ENCODE measurements at regions not wholly inside any gene's neighbourhood (a gene's known extent, or its start where the extent isn't known, plus 50 kb on each side); places are given as distances from the start of the nearest gene placed in this dataset.

GRCh38 chr14:97642631-97643030 lies 845.4 kb downstream of the VRK1 start (continued):
- TF ChIP-seq ZNF488 (tag by site-specific recombination; IDR thresholded peaks at IDR 0.05) (no peak), ZNF529 (tag by site-specific recombination; IDR thresholded peaks at IDR 0.05; ENCODE audit: insufficient replicate concordance) (no peak), SP7 (tag by site-specific recombination; IDR thresholded peaks at IDR 0.05) (no peak), ZNF366 (tag by site-specific recombination; conservative IDR thresholded peaks at IDR 0.05) (no peak)

GRCh38 chr14:97644365-97644764 lies 847.2 kb downstream of the VRK1 start:
- Histone ChIP-seq H3K36me3 (ENCODE audit: control insufficient read depth in 2 of 2, insufficient read depth in 1 of 2, low read length in 2 of 2) (no peaks in the 10 kb centered on the region), H3K9me3 (ENCODE audit: control insufficient read depth, insufficient read depth, low read depth, low read length) (no peaks in the 10 kb centered on the region), H3K27ac (ENCODE audit: extremely low read depth, low read depth, low read length) (no peak overlapping the region), H3K4me3 (ENCODE audit: low read depth, low read length) (no peak overlapping the region), H3K4me1 (ENCODE audit: control insufficient read depth, insufficient read depth, low read length) (no peaks in the 10 kb centered on the region)
- POLR2A ChIA-PET: no interaction called here
- CTCF ChIA-PET: interaction anchor here (0.5 kb wide), 1 partner anchor 714 kb away, joined by 3 read pairs; no protein-coding TSS in a partner anchor
- TF ChIP-seq ZNF239 (tag by site-specific recombination; IDR thresholded peaks at IDR 0.05) (no peak), ZBTB20 (tag by site-specific recombination; IDR thresholded peaks at IDR 0.05) (no peak), ZNF639 (tag by site-specific recombination; IDR thresholded peaks at IDR 0.05) (no peak), ZNF76 (tag by site-specific recombination; IDR thresholded peaks at IDR 0.05; ENCODE audit: borderline replicate concordance, low read depth) (no peak), GLIS1 (tag by site-specific recombination; IDR thresholded peaks at IDR 0.05) (no peak), ZNF398 (tag by site-specific recombination; IDR thresholded peaks at IDR 0.05) (no peak), ZNF140 (tag by site-specific recombination; IDR thresholded peaks at IDR 0.05) (no peak), ZNF362 (tag by site-specific recombination; IDR thresholded peaks at IDR 0.05) (no peak), PRDM6 (tag by site-specific recombination; IDR thresholded peaks at IDR 0.05) (no peak), ZBTB7A (tag by site-specific recombination; IDR thresholded peaks at IDR 0.05; ENCODE audit: low read depth) (no peak), ZNF449 (tag by site-specific recombination; IDR thresholded peaks at IDR 0.05) (no peak), PBX3 (CRISPR knock-in tag; IDR thresholded peaks at IDR 0.05) (no peak), TSHZ1 (tag by site-specific recombination; IDR thresholded peaks at IDR 0.05; ENCODE audit: borderline replicate concordance) (no peak), ZNF24 (tag by site-specific recombination; IDR thresholded peaks at IDR 0.05) (no peak), ZBTB48 (tag by site-specific recombination; IDR thresholded peaks at IDR 0.05) (no peak), ZNF704 (tag by site-specific recombination; IDR thresholded peaks at IDR 0.05) (no peak), IKZF3 (tag by site-specific recombination; IDR thresholded peaks at IDR 0.05) (no peak), ZNF561 (tag by site-specific recombination; IDR thresholded peaks at IDR 0.05; ENCODE audit: borderline replicate concordance) (no peak)
